ENCODE measurements at regions not wholly inside any gene's neighbourhood (a gene's known extent, or its start where the extent isn't known, plus 50 kb on each side); places are given as distances from the start of the nearest gene placed in this dataset.

DNA sequence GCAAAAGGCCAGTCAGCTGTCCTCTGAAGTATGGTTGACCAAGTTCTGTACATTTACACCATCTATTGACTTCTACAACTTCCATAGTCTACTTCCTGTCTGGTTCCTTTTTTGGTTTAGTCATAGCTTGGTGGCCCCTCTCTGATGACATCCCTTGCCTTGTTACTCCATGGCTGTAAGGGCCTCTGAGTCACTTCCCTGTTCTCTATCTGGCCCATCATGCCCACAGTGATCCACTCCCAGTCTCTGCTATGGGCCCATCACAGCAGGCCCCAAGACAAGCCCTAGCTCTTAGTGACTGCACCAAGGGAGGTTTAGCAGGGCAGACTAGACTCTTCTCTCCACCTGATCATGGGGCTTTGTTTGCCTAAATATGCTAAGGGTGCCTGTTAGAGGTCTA is 441.6 kb downstream of the HACE1 start:
- no peak overlapping the region for H3K27ac Mint-ChIP-seq
- no peak for DNase-seq (ENCODE audit: extremely low spot score, unreplicated experiment)
- TF ChIP-seq, protein P1, sequence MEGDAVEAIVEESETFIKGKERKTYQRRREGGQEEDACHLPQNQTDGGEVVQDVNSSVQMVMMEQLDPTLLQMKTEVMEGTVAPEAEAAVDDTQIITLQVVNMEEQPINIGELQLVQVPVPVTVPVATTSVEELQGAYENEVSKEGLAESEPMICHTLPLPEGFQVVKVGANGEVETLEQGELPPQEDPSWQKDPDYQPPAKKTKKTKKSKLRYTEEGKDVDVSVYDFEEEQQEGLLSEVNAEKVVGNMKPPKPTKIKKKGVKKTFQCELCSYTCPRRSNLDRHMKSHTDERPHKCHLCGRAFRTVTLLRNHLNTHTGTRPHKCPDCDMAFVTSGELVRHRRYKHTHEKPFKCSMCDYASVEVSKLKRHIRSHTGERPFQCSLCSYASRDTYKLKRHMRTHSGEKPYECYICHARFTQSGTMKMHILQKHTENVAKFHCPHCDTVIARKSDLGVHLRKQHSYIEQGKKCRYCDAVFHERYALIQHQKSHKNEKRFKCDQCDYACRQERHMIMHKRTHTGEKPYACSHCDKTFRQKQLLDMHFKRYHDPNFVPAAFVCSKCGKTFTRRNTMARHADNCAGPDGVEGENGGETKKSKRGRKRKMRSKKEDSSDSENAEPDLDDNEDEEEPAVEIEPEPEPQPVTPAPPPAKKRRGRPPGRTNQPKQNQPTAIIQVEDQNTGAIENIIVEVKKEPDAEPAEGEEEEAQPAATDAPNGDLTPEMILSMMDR (conservative IDR thresholded peaks at IDR 0.05), result no peak
- no peaks in the 10 kb centered on the region for H3K9me3 Mint-ChIP-seq
- no peaks in the 10 kb centered on the region for H3K4me1 Mint-ChIP-seq (ENCODE audit: unreplicated experiment)
- H3K27me3 Mint-ChIP-seq, result peaks cover 8% of the 10 kb centered on the region
- H3K36me3 Mint-ChIP-seq, result no peaks in the 10 kb centered on the region
- H3K4me3 Mint-ChIP-seq, result no peak overlapping the region

DNA sequence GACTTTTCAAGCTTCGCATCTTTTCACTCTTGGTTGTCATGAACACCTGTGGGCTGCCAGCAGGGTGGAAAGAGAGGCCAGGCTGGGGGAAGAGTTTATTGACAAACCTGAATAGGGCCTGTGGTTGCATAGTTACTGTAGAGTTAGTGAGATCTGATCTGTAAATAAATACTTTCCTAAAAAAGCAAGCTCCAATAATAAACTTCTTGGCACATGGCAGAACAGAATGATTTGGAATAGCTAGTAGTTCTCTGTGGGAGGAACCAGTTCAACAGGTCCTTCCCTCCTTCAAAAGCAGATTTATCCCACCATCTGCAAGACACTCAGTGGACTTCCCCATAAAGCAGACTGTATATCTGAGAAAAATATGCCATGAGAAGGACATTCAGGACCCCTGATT is 445.0 kb downstream of the HACE1 start:
- Mint-ChIP-seq H3K27me3 (no peaks in the 10 kb centered on the region), H3K4me3 (no peak overlapping the region), H3K27ac (no peak overlapping the region), H3K4me1 (ENCODE audit: unreplicated experiment) (no peaks in the 10 kb centered on the region), H3K36me3 (no peaks in the 10 kb centered on the region), H3K9me3 (no peaks in the 10 kb centered on the region)
- DNase-seq (ENCODE audit: extremely low spot score, unreplicated experiment), result no peak
- TF ChIP-seq, protein P1 (conservative IDR thresholded peaks at IDR 0.05), result no peak

DNA sequence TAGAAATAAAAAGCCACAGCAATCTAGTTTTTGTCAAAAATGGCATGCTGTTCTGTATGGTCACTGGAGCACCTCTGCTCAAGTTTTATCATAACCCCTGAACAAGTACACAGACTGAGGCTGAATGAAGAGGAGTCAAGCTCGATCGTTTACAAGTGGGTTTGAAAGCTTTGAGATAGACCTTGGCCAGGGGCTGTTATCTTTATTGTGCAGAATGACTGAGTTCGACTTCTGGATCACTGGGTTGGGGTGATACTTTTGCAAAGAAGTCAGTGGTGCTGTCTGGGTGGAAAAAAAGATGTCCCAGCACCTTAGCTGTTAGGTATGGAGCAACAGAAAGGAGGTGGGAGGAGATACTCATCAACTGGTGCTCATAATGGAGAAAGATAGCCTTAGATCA is 446.0 kb downstream of the HACE1 start:
- Mint-ChIP-seq H3K4me1 (ENCODE audit: unreplicated experiment) (no peaks in the 10 kb centered on the region), H3K27ac (no peak overlapping the region), H3K4me3 (no peak overlapping the region), H3K27me3 (no peaks in the 10 kb centered on the region), H3K36me3 (no peaks in the 10 kb centered on the region), H3K9me3 (no peaks in the 10 kb centered on the region)
- TF ChIP-seq, protein P1 (conservative IDR thresholded peaks at IDR 0.05), result no peak
- DNase-seq (ENCODE audit: extremely low spot score, unreplicated experiment), result no peak

- H3K27ac Mint-ChIP-seq, result no peak overlapping the region
- TF ChIP-seq, protein P1 (conservative IDR thresholded peaks at IDR 0.05), result no peak
- no peaks in the 10 kb centered on the region for H3K27me3 Mint-ChIP-seq
- H3K4me3 Mint-ChIP-seq, result no peak overlapping the region
- no peaks in the 10 kb centered on the region for H3K4me1 Mint-ChIP-seq (ENCODE audit: unreplicated experiment)
- DNase-seq (ENCODE audit: extremely low spot score, unreplicated experiment), result no peak
- no peaks in the 10 kb centered on the region for H3K36me3 Mint-ChIP-seq
- no peaks in the 10 kb centered on the region for H3K9me3 Mint-ChIP-seq
Measured at GRCh38 chr6:104411302-104411701, 448.4 kb downstream of the HACE1 start.

DNA sequence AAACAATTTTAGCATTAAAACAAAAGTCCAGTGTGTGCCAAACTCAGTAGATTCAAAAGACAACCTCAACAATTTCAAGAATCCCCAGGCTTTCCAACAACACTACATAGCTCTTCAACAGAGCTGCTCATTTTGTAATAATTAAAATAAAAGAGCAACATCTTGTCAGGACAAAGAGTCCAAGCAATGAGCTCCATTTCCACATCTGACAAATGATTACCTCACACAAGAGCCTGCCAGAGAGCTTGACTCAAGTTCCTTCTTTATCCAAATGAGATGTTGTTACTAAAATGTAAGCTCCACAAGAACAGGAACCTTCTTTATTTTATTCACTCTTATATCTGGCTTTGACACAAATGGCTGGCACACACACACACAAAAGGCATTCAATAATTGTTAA is 449.8 kb downstream of the HACE1 start:
- no peak for DNase-seq (ENCODE audit: extremely low spot score, unreplicated experiment)
- H3K27me3 Mint-ChIP-seq, result no peaks in the 10 kb centered on the region
- no peak overlapping the region for H3K27ac Mint-ChIP-seq
- no peaks in the 10 kb centered on the region for H3K9me3 Mint-ChIP-seq
- TF ChIP-seq, protein P1 (conservative IDR thresholded peaks at IDR 0.05), result no peak
- no peaks in the 10 kb centered on the region for H3K36me3 Mint-ChIP-seq
- H3K4me1 Mint-ChIP-seq (ENCODE audit: unreplicated experiment), result no peaks in the 10 kb centered on the region
- no peak overlapping the region for H3K4me3 Mint-ChIP-seq

DNA sequence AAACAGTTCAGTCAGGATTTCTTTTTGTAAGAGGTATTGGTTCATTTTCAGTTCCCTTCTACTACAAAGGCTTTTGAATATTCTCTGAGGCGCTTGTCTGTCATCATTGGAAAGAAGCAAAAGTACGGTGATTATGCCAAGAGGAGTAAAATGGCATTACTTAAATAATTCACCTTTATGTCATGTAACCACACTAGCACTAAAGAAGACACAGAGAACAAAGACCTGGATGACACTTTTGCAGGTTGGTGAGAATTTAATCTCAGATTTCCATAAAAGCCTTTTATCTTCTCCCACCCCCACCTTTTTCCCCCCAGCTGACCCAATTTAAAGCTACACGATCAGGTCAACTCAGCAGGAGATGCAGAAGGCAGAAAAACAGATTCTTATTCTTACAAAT is 451.8 kb downstream of the HACE1 start:
- Mint-ChIP-seq H3K27me3 (no peaks in the 10 kb centered on the region), H3K27ac (no peak overlapping the region), H3K9me3 (peaks cover 5% of the 10 kb centered on the region), H3K36me3 (no peaks in the 10 kb centered on the region), H3K4me1 (ENCODE audit: unreplicated experiment) (peaks cover 8% of the 10 kb centered on the region), H3K4me3 (no peak overlapping the region)
- no peak for DNase-seq (ENCODE audit: extremely low spot score, unreplicated experiment)
- TF ChIP-seq, protein P1 (conservative IDR thresholded peaks at IDR 0.05), result no peak

Measured in type B pancreatic cell (in vitro differentiated cells).